GM20000 (cell line): ENCODE measurements at regions not wholly inside any gene's neighbourhood (a gene's known extent, or its start where the extent isn't known, plus 50 kb on each side); places are given as distances from the start of the nearest gene placed in this dataset.

Source experiments
- DNase-seq: peaks from one replicate; pipeline ENCODE4 v3.0.0; 2012; ENCODE audit warnings: low spot score
- TF ChIP-seq, protein P1 (sequence below): IDR thresholded peaks from 2 replicates; pipeline ENCODE4 v1.5.1; 2012; ENCODE audit warnings: mild to moderate bottlenecking, control low read depth; ENCODE audit errors: extremely low read depth, missing control alignments

DNA sequence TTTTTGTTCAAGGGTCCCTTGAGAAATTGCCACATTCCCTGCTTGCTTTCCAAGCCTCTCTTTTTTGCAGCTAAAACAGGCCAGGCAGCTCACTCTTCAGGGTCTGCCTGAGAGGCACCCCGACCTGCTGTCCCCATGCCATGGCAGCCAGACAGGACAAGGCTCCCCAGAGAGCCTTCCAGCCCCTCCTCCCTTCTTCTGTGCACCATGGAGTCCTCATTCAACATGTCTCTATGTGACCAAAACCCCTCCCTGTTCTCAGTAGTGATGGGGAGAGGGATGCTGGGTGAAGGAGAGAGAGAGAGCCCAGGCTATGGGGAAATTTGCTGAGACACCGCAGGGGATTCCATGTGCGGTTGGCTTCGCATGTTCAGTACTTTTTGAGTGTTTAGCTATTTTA, 384.2 kb upstream of the ZNF507 start:
- no peak for DNase-seq
- TF ChIP-seq, protein P1, sequence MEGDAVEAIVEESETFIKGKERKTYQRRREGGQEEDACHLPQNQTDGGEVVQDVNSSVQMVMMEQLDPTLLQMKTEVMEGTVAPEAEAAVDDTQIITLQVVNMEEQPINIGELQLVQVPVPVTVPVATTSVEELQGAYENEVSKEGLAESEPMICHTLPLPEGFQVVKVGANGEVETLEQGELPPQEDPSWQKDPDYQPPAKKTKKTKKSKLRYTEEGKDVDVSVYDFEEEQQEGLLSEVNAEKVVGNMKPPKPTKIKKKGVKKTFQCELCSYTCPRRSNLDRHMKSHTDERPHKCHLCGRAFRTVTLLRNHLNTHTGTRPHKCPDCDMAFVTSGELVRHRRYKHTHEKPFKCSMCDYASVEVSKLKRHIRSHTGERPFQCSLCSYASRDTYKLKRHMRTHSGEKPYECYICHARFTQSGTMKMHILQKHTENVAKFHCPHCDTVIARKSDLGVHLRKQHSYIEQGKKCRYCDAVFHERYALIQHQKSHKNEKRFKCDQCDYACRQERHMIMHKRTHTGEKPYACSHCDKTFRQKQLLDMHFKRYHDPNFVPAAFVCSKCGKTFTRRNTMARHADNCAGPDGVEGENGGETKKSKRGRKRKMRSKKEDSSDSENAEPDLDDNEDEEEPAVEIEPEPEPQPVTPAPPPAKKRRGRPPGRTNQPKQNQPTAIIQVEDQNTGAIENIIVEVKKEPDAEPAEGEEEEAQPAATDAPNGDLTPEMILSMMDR, result no peak

DNA sequence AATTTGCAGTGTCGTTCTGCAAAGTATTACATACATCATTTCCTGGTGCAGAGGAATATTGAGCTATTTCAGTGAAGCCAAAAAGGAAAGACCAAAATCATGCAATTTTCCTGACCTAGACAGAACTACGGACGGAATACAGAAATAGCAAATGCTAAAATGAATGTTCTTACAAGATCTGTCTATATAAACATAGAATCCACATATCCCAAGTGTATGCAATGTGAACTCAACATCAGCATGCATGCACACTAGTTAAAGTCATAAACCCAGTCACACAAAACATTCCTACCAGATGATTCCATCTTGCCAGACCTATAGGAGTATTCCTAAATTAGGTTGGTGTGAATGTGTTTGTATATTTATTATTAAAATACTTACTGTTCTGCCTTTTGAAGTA, 383.7 kb upstream of the ZNF507 start:
- TF ChIP-seq, protein P1, result no peak
- no peak for DNase-seq

DNA sequence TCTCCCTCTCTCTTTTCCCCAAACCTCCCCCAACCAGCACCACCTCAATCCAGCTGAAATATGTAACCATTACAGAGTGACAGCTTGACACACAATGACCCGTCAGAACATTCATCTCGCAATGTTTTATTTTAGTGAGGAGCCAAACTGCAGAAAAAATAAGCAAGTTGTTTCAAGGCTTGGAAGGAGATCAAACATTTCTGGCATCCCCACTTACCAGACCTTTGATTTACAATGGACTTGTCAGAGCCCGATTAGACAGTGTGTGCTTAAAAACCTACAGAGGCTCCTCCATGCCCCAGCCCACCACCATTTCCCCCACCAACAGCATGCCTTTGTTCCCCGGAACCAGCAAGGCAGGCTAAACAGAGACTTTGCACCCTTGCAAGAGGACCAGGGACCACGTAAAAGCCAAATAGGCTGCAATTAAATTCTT, 382.8 kb upstream of the ZNF507 start:
- TF ChIP-seq, protein P1, result no peak
- no peak for DNase-seq

DNA sequence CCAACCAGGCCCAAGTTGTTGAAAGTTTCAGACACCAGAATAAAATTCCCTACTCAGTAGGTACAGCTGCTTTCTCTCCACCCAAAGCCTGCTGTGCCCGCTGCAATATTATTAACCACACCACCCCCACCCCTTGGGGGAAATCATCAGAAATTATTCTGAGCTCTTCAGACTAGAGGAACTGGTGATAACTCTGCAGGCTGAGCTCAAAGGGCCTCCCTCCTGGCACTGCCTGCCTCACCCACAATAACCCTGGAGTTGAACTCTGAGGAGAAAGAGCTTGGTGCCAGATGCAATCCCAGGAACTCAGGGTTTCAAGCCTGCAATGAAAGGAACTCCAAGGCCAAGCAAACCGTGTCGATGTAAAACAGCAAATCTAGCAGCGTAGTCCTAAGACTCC, 381.7 kb upstream of the ZNF507 start:
- no peak for DNase-seq
- TF ChIP-seq, protein P1, result no peak

DNA sequence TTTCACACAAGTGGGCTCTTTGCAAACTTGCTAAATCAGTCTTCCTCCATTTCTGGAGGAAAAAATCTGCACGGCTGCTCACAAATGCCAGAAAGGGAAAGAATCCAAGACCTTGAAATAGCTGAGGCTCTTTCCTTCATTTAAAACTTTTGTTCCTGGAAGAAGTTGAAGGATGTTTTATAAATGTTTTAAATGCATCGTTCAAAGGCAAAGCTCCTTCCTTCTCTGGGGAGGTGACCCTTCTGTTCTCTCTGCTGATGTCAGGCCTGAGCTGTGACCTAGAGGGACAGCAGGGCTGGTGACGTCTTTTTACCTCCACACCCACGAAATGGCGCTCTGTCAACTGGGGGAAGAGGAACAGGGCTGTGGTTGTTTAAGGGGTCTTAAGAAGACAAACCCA, 376.4 kb upstream of the ZNF507 start:
- TF ChIP-seq, protein P1, result no peak
- no peak for DNase-seq

DNA sequence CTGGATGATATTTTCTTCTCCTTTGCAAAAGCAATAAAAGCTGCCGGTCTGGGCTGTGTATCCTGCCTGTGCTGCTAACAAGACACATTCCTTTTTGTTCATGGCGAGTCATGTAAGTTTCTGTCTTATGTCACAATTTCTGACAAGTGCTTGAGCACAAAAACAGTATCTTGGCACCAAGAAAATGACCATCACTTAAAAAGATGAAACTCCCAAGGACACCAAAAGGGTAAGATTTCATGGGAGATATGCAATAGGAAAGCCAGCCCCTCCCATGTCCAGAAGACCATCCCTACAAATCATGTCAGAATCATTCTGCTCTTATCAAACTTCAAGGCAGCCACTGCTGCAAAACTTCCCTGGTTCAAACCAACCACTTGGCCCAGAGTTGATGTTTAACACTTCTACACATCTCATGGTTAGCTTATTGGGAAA, 375.4 kb upstream of the ZNF507 start:
- no peak for DNase-seq
- TF ChIP-seq, protein P1, result no peak

DNA sequence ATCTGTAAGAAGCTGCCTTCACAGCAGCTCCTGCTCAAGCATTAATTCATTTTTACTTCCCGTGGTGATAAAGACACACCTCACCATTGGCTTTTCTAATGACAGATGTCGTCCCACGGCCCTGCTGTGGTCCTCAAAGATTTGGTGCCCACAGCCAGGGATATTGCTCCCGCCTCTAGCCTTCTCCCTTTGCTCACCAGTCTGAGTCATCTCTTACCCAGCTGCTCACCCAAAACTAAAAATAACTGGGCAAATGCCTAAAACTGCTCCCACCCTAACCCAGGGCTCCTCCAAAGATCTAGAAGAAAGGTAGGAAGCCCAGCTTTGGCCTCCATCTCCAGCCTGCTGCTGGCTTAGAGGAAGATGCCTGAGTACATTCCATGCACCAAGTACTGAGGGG, 371.1 kb upstream of the ZNF507 start:
- TF ChIP-seq, protein P1, result no peak
- DNase-seq, result no peak
